WTC11 (cell line): ENCODE measurements at regions not wholly inside any gene's neighbourhood (a gene's known extent, or its start where the extent isn't known, plus 50 kb on each side); places are given as distances from the start of the nearest gene placed in this dataset.

Experiments used
- ATAC-seq: fragments of 200-7000 bp; cut with Tn5 transposase; 2 replicates; pipeline ENCODE4 v1.10.0; 2021; ENCODE audit warnings: mild to moderate bottlenecking, moderate library complexity
- CTCF ChIA-PET: fragments of 300-600 bp; sonication (Branson Sonifier 250); formaldehyde crosslinking; loops from one replicate; lab custom pipeline; 2021; ENCODE audit warnings: antibody characterized with exemption; lab: Charles Lee
- POLR2A ChIA-PET: fragments of 350-600 bp; sonication (Branson Sonifier 250); formaldehyde crosslinking; loops from one replicate; lab custom pipeline; 2021; ENCODE audit warnings: antibody characterized with exemption; lab: Charles Lee
- DNase-seq: peaks from one replicate; pipeline ENCODE4 v3.0.0; 2021; ENCODE audit warnings: low spot score
- H3K27ac Mint-ChIP-seq: 2 replicates; pipeline ENCODE4 v1.8.0; 2021; ENCODE audit warnings: mixed read lengths
- H3K27me3 Mint-ChIP-seq: 2 replicates; pipeline ENCODE4 v1.8.0; 2021; ENCODE audit warnings: low read depth, mild to moderate bottlenecking, moderate library complexity, mixed read lengths
- H3K36me3 Mint-ChIP-seq: 2 replicates; pipeline ENCODE4 v1.8.0; 2021; ENCODE audit warnings: mixed read lengths
- H3K4me1 Mint-ChIP-seq: 2 replicates; pipeline ENCODE4 v1.8.0; 2022; ENCODE audit warnings: mixed read lengths
- H3K4me3 Mint-ChIP-seq: 2 replicates; pipeline ENCODE4 v1.8.0; 2021; ENCODE audit warnings: mild to moderate bottlenecking, moderate library complexity, mixed read lengths
- H3K9me3 Mint-ChIP-seq: 2 replicates; pipeline ENCODE4 v1.8.0; 2021; ENCODE audit warnings: mixed read lengths
- ATF6 ChIP-seq: sonication (generic); formaldehyde crosslinking; IDR thresholded peaks from 2 replicates; pipeline ENCODE4 v1.8.1; 2023; ENCODE audit warnings: mild to moderate bottlenecking, missing genetic modification reagents
- CBFB ChIP-seq: sonication (generic); formaldehyde crosslinking; IDR thresholded peaks from 2 replicates; pipeline ENCODE4 v1.8.1; 2022; ENCODE audit warnings: mild to moderate bottlenecking, low read depth, missing genetic modification reagents
- ESRRA ChIP-seq: sonication (generic); formaldehyde crosslinking; IDR thresholded peaks from 2 replicates; pipeline ENCODE4 v1.8.1; 2022; ENCODE audit warnings: mild to moderate bottlenecking, missing genetic modification reagents, borderline replicate concordance
- FOXJ3 ChIP-seq: sonication (generic); formaldehyde crosslinking; IDR thresholded peaks from 2 replicates; pipeline ENCODE4 v1.9.0; 2021; ENCODE audit warnings: missing genetic modification reagents, mild to moderate bottlenecking, borderline replicate concordance
- FOXK1 ChIP-seq: sonication (generic); formaldehyde crosslinking; IDR thresholded peaks from 2 replicates; pipeline ENCODE4 v1.8.0; 2022; ENCODE audit warnings: mild to moderate bottlenecking, moderate library complexity, missing genetic modification reagents
- FOXP4 ChIP-seq: sonication (generic); formaldehyde crosslinking; IDR thresholded peaks from 2 replicates; pipeline ENCODE4 v1.8.0; 2022; ENCODE audit warnings: mild to moderate bottlenecking, missing genetic modification reagents
- HMGA2 ChIP-seq: fragments of 250-450 bp; sonication (Bioruptor Pico); IDR thresholded peaks from 2 replicates; pipeline ENCODE4 v1.4.0; 2021; ENCODE audit warnings: mild to moderate bottlenecking, moderate library complexity
- JUN ChIP-seq: sonication (generic); formaldehyde crosslinking; IDR thresholded peaks from 2 replicates; pipeline ENCODE4 v1.8.0; 2023; ENCODE audit warnings: mild to moderate bottlenecking, missing genetic modification reagents
- MXD4 ChIP-seq: fragments of 250-450 bp; sonication (Bioruptor Pico); IDR thresholded peaks from 2 replicates; pipeline ENCODE4 v1.8.0; 2021; ENCODE audit warnings: mild to moderate bottlenecking, moderate library complexity, borderline replicate concordance
- NFYB ChIP-seq: sonication (generic); formaldehyde crosslinking; conservative IDR thresholded peaks from 2 replicates; pipeline ENCODE4 v1.8.0; 2022; ENCODE audit warnings: low read depth, missing genetic modification reagents
- PRRX2 ChIP-seq: fragments of 250-450 bp; sonication (Bioruptor Pico); IDR thresholded peaks from 2 replicates; pipeline ENCODE4 v1.8.0; 2021; ENCODE audit warnings: mild to moderate bottlenecking
- STAT6 ChIP-seq: sonication (generic); formaldehyde crosslinking; conservative IDR thresholded peaks from 2 replicates; pipeline ENCODE4 v1.8.1; 2023; ENCODE audit warnings: mild to moderate bottlenecking, low read depth, missing genetic modification reagents, moderate library complexity
- TEAD1 ChIP-seq: sonication (generic); formaldehyde crosslinking; IDR thresholded peaks from 2 replicates; pipeline ENCODE4 v1.8.0; 2022; ENCODE audit warnings: mild to moderate bottlenecking, missing genetic modification reagents
- TEAD4 ChIP-seq: sonication (generic); formaldehyde crosslinking; IDR thresholded peaks from 2 replicates; pipeline ENCODE4 v1.8.0; 2022; ENCODE audit warnings: mild to moderate bottlenecking, missing genetic modification reagents
- ZNF121 ChIP-seq: sonication (generic); formaldehyde crosslinking; IDR thresholded peaks from 2 replicates; pipeline ENCODE4 v1.8.0; 2023; ENCODE audit warnings: missing genetic modification reagents
- ZNF232 ChIP-seq: sonication (generic); formaldehyde crosslinking; IDR thresholded peaks from 2 replicates; pipeline ENCODE4 v1.8.0; 2022; ENCODE audit warnings: mild to moderate bottlenecking, missing genetic modification reagents
- ZNF263 ChIP-seq: sonication (generic); formaldehyde crosslinking; IDR thresholded peaks from 2 replicates; pipeline ENCODE4 v1.8.1; 2022; ENCODE audit warnings: low read depth, mild to moderate bottlenecking, moderate library complexity, missing genetic modification reagents
- ZNF416 ChIP-seq: fragments of 250-450 bp; sonication (Bioruptor Pico); IDR thresholded peaks from 2 replicates; pipeline ENCODE4 v1.9.0; 2021; ENCODE audit warnings: mild to moderate bottlenecking, inconsistent platforms
- ZNF671 ChIP-seq: fragments of 250-450 bp; sonication (Bioruptor Pico); IDR thresholded peaks from 2 replicates; pipeline ENCODE4 v1.8.0; 2021; ENCODE audit warnings: mild to moderate bottlenecking
- TF ChIP-seq, protein P1 (sequence below): sonication (generic); formaldehyde crosslinking; IDR thresholded peaks from 2 replicates; pipeline ENCODE4 v1.8.1; 2023; ENCODE audit warnings: mild to moderate bottlenecking, missing genetic modification reagents
- TF ChIP-seq, protein P2 (sequence below): sonication (generic); formaldehyde crosslinking; IDR thresholded peaks from 2 replicates; pipeline ENCODE4 v1.8.0; 2022; ENCODE audit warnings: mild to moderate bottlenecking, missing genetic modification reagents
- TF ChIP-seq, protein P3 (sequence below): fragments of 200-600 bp; IDR thresholded peaks from 2 replicates; pipeline ENCODE4 v1.8.0; 2022; ENCODE audit warnings: antibody characterized with exemption
- TF ChIP-seq, protein P4 (sequence below): sonication (generic); formaldehyde crosslinking; IDR thresholded peaks from 2 replicates; pipeline ENCODE4 v1.8.1; 2022; ENCODE audit warnings: low read depth, mild to moderate bottlenecking, moderate library complexity, missing genetic modification reagents, borderline replicate concordance
- TF ChIP-seq, protein P5 (sequence below): sonication (generic); formaldehyde crosslinking; IDR thresholded peaks from 2 replicates; pipeline ENCODE4 v1.8.1; 2022; ENCODE audit warnings: mild to moderate bottlenecking, missing genetic modification reagents, moderate library complexity, borderline replicate concordance

DNA sequence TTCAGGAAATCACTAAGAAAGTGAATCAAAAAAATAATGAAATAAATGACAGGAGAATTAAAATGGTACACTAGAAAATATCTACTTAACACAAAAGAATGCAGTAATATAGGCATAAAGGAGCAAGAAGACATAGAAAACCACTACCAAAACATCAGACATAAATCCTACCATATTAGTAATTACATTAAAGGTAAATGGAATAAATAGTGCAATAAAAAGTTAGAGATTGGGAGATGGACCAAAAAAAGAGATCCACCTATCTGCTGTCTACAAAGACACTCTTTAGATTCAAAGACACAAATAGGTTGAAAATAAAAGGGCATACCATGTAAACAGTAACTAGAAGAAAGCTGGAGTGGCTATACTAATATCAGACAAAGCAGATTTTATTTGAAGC, 167.0 kb upstream of the SAMSN1 start:
- Mint-ChIP-seq H3K36me3 (peaks cover 20% of the 10 kb centered on the region), H3K9me3 (peaks cover 50% of the 10 kb centered on the region), H3K4me3 (no peak overlapping the region), H3K27ac (no peak overlapping the region), H3K4me1 (no peaks in the 10 kb centered on the region), H3K27me3 (no peaks in the 10 kb centered on the region)
- TF ChIP-seq STAT6 (CRISPR knock-in tag) (no peak), NFYB (CRISPR knock-in tag) (no peak), PRRX2 (CRISPR knock-in tag) (no peak), ZNF263 (CRISPR knock-in tag) (no peak), FOXJ3 (no peak), CBFB (CRISPR knock-in tag) (no peak), TEAD1 (CRISPR knock-in tag) (no peak), ZNF121 (CRISPR knock-in tag) (no peak), ESRRA (CRISPR knock-in tag) (no peak), ZNF232 (CRISPR knock-in tag) (no peak), FOXK1 (CRISPR knock-in tag) (no peak), TEAD4 (no peak), HMGA2 (no peak)
- TF ChIP-seq, protein P1, sequence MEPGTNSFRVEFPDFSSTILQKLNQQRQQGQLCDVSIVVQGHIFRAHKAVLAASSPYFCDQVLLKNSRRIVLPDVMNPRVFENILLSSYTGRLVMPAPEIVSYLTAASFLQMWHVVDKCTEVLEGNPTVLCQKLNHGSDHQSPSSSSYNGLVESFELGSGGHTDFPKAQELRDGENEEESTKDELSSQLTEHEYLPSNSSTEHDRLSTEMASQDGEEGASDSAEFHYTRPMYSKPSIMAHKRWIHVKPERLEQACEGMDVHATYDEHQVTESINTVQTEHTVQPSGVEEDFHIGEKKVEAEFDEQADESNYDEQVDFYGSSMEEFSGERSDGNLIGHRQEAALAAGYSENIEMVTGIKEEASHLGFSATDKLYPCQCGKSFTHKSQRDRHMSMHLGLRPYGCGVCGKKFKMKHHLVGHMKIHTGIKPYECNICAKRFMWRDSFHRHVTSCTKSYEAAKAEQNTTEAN (CRISPR knock-in tag), result no peak
- TF ChIP-seq, protein P2, sequence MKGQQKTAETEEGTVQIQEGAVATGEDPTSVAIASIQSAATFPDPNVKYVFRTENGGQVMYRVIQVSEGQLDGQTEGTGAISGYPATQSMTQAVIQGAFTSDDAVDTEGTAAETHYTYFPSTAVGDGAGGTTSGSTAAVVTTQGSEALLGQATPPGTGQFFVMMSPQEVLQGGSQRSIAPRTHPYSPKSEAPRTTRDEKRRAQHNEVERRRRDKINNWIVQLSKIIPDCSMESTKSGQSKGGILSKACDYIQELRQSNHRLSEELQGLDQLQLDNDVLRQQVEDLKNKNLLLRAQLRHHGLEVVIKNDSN, result no peak
- TF ChIP-seq, protein P3, sequence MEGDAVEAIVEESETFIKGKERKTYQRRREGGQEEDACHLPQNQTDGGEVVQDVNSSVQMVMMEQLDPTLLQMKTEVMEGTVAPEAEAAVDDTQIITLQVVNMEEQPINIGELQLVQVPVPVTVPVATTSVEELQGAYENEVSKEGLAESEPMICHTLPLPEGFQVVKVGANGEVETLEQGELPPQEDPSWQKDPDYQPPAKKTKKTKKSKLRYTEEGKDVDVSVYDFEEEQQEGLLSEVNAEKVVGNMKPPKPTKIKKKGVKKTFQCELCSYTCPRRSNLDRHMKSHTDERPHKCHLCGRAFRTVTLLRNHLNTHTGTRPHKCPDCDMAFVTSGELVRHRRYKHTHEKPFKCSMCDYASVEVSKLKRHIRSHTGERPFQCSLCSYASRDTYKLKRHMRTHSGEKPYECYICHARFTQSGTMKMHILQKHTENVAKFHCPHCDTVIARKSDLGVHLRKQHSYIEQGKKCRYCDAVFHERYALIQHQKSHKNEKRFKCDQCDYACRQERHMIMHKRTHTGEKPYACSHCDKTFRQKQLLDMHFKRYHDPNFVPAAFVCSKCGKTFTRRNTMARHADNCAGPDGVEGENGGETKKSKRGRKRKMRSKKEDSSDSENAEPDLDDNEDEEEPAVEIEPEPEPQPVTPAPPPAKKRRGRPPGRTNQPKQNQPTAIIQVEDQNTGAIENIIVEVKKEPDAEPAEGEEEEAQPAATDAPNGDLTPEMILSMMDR, result no peak
- TF ChIP-seq, protein P4, sequence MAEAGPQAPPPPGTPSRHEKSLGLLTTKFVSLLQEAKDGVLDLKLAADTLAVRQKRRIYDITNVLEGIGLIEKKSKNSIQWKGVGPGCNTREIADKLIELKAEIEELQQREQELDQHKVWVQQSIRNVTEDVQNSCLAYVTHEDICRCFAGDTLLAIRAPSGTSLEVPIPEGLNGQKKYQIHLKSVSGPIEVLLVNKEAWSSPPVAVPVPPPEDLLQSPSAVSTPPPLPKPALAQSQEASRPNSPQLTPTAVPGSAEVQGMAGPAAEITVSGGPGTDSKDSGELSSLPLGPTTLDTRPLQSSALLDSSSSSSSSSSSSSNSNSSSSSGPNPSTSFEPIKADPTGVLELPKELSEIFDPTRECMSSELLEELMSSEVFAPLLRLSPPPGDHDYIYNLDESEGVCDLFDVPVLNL (CRISPR knock-in tag), result no peak
- ATAC-seq (no peak), DNase-seq (no peak)
- ChIA-PET CTCF (no interaction called here), POLR2A (no interaction called here)

GRCh38 chr21:14712121-14712715, 166.1 kb upstream of the SAMSN1 start:
- no peak for DNase-seq
- peaks cover 20% of the 10 kb centered on the region for H3K36me3 Mint-ChIP-seq
- no peak overlapping the region for H3K27ac Mint-ChIP-seq
- POLR2A ChIA-PET, result no interaction called here
- ATAC-seq, result no peak
- CTCF ChIA-PET, result no interaction called here
- no peaks in the 10 kb centered on the region for H3K27me3 Mint-ChIP-seq
- H3K9me3 Mint-ChIP-seq, result peaks cover 46% of the 10 kb centered on the region
- H3K4me1 Mint-ChIP-seq, result no peaks in the 10 kb centered on the region
- no peak overlapping the region for H3K4me3 Mint-ChIP-seq
- TF ChIP-seq, protein P5, sequence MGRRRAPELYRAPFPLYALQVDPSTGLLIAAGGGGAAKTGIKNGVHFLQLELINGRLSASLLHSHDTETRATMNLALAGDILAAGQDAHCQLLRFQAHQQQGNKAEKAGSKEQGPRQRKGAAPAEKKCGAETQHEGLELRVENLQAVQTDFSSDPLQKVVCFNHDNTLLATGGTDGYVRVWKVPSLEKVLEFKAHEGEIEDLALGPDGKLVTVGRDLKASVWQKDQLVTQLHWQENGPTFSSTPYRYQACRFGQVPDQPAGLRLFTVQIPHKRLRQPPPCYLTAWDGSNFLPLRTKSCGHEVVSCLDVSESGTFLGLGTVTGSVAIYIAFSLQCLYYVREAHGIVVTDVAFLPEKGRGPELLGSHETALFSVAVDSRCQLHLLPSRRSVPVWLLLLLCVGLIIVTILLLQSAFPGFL (CRISPR knock-in tag), result no peak
- no peak for TF ChIP-seq ATF6
- no peak for TF ChIP-seq JUN (CRISPR knock-in tag)
- no peak for TF ChIP-seq FOXP4
- TF ChIP-seq MXD4 (CRISPR knock-in tag), result no peak
- no peak for TF ChIP-seq ZNF416 (CRISPR knock-in tag)
- no peak for TF ChIP-seq ZNF671 (CRISPR knock-in tag)
